ENCODE measurements at regions not wholly inside any gene's neighbourhood (a gene's known extent, or its start where the extent isn't known, plus 50 kb on each side); places are given as distances from the start of the nearest gene placed in this dataset.

DNA sequence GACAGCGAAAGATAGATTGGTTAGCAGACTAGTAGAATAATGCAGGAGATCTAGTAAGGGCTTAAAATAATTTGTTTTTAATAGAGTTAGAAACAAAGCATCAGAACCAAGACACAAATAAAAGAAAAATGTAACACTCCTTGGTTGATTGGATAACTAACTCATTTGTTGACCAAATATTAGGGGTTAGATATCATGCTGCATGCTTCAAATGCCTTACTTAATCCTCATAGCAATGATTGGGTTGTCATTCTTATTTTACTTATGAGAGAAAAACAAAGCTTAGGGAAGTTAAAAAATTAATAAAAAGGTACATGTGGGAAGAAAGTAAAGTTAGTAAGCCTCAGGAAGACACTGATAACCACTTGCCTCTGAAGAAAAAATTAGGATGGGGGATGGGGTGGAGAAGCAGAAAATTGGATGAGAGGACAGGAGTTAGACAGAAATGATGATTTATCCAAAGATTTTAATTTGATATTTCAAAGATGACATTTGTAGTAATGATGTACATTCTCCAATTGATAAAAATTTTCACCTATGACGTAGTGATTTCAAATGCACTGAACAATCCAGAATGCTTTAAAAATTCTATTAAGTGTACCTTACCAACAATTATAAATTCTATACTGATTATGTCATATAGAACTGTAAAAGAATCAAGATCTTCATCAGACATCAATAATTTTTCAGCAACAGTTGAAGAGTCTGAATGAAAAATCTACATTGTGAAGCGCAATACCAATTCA is 374.7 kb downstream of the COL11A1 start:
- H3K4me3 ChIP-seq (ENCODE audit: low read length): no peak overlapping the region
- DNase-seq (ENCODE audit: low read depth): peak; percentile 60
- TF ChIP-seq, protein P1, sequence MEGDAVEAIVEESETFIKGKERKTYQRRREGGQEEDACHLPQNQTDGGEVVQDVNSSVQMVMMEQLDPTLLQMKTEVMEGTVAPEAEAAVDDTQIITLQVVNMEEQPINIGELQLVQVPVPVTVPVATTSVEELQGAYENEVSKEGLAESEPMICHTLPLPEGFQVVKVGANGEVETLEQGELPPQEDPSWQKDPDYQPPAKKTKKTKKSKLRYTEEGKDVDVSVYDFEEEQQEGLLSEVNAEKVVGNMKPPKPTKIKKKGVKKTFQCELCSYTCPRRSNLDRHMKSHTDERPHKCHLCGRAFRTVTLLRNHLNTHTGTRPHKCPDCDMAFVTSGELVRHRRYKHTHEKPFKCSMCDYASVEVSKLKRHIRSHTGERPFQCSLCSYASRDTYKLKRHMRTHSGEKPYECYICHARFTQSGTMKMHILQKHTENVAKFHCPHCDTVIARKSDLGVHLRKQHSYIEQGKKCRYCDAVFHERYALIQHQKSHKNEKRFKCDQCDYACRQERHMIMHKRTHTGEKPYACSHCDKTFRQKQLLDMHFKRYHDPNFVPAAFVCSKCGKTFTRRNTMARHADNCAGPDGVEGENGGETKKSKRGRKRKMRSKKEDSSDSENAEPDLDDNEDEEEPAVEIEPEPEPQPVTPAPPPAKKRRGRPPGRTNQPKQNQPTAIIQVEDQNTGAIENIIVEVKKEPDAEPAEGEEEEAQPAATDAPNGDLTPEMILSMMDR (conservative IDR thresholded peaks at IDR 0.05; ENCODE audit: low read depth, low read length): no peak

DNA sequence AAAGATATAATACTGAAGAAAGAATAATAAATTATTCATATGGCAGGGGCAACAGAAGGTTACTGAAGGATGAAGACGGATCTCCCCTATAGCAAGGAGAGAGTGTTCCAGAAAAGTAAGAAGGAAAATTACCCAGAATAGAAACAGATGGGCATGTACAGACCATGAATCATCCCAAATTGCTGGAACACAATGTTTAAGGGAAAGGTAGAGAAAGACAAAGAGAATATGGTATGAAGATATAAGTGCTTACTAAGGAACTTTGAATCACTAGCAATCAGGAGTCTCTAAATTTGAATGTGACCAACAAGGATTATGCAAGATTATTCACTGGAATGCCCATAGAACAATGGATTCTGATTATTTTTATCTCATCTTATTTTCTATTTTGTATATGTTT is 375.4 kb downstream of the COL11A1 start:
- DNase-seq (ENCODE audit: low read depth): peak; percentile 36
- TF ChIP-seq, protein P1 (conservative IDR thresholded peaks at IDR 0.05; ENCODE audit: low read depth, low read length): no peak
- H3K4me3 ChIP-seq (ENCODE audit: low read length): no peak overlapping the region

DNA sequence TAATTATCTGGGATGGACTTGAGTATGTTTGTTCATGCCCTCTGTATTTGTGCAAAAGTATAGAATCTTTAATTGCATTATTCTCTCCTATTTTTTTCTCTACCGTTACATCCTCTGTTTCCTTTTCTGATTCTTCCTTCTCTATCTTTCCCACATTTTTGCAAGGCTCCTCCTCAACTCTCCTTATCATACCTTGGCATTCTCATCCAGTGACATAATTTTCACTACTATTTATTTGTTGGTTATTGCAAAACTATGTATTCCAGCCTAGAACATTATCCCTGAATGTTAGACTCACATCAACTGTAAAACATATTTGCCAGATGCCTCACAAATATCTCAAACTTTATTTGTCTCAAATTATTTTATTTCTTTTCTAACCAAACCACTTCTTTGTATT is 381.9 kb downstream of the COL11A1 start:
- no peak overlapping the region for H3K4me3 ChIP-seq (ENCODE audit: low read length)
- TF ChIP-seq, protein P1 (conservative IDR thresholded peaks at IDR 0.05; ENCODE audit: low read depth, low read length): no peak
- DNase-seq (ENCODE audit: low read depth): no peak

DNA sequence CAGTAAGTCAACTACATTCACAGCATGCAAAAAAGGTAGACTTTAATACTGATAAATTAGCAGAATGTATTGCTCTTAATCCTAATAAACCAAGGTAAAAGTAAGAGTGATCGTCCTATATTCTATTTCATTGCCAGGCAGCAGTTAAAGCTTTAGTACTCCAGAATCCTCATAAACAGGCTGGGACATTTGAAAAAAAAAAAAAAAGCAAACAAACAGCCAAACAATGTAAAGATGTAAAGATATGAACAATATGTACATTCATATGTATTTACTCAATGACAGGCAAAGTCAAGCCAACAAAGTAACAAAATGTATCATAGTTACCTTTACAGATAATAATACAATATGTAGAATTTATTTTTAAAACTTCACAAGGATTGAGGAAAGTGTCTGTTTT is 383.6 kb downstream of the COL11A1 start:
- no peak overlapping the region for H3K4me3 ChIP-seq (ENCODE audit: low read length)
- no peak for DNase-seq (ENCODE audit: low read depth)
- TF ChIP-seq, protein P1 (conservative IDR thresholded peaks at IDR 0.05; ENCODE audit: low read depth, low read length): no peak

DNA sequence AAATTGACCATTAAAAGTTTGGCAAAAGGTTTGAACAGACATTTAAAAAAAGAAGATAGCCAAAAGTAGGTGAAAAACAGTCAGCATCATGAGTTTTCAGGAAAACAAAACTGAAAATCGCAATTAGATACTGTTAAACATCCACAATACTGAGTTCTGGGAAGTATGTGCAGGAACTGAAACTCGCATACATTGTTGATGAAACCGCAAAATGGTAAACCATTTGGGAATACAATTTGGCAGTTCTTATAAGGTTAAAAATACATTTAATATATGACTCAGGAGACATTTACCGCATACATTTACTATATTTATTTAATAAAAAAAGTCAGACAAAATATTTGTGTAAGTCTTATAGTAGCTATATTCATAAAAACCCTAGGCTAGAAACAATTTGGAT is 393.2 kb downstream of the COL11A1 start:
- TF ChIP-seq, protein P1 (conservative IDR thresholded peaks at IDR 0.05; ENCODE audit: low read depth, low read length): no peak
- no peak for DNase-seq (ENCODE audit: low read depth)
- H3K4me3 ChIP-seq (ENCODE audit: low read length): no peak overlapping the region

DNA sequence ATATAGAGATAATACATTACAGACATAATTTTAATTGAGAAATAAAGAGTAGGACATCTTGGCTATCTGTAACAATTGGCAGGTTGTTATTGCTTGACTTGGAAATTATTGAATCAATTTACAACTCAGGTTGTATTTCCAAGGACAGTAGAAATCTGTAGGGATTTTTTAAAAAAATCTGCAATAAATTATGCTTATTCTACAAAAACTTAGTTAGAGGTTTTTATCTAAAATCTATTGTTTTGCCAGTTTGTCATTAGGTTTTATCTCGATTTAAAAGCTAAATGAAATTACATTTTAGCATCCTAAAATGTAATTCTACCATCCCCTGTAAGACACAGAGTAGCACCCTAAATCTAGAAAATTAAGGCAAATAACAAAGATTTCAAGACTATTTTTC is 408.8 kb downstream of the COL11A1 start:
- no peak overlapping the region for H3K4me3 ChIP-seq (ENCODE audit: low read length)
- no peak for DNase-seq (ENCODE audit: low read depth)
- TF ChIP-seq, protein P1 (conservative IDR thresholded peaks at IDR 0.05; ENCODE audit: low read depth, low read length): no peak

DNA sequence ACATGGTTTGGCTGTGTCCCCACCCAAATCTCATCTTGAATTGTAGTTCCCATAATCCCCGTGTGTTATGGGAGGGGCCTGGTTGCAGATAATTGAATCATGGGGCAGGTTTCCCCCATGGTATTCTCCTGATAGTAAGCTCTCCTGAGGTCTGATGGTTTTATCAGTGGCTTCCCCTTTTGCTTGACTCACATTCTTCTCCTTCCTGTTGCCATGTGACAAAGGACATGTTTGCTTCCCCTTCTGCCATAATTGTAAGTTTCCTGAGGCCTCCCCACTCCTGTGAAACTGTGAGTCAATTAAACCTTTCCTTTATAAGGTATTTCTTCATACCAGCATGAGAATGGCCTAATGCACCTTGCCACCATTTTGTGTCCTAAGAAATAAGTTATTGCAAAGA is 415.0 kb downstream of the COL11A1 start:
- H3K4me3 ChIP-seq (ENCODE audit: low read length): no peak overlapping the region
- no peak for DNase-seq (ENCODE audit: low read depth)
- TF ChIP-seq, protein P1 (conservative IDR thresholded peaks at IDR 0.05; ENCODE audit: low read depth, low read length): no peak

All from retinal pigment epithelial cell (primary cell).